ENCODE measurements at regions not wholly inside any gene's neighbourhood (a gene's known extent, or its start where the extent isn't known, plus 50 kb on each side); places are given as distances from the start of the nearest gene placed in this dataset.

- no peak for DNase-seq
Observed at GRCh38 chr2:224325941-224326340, 76.0 kb downstream of the FAM124B start.

GRCh38 chr2:224324604-224325003 is 77.3 kb downstream of the FAM124B start:
- no peak for DNase-seq

- no peak for DNase-seq
Observed at GRCh38 chr2:224320660-224321059, 81.2 kb downstream of the FAM124B start.

GRCh38 chr2:224319750-224320149 is 82.2 kb downstream of the FAM124B start:
- no peak for DNase-seq

- DNase-seq, result no peak
Observed at GRCh38 chr2:224312741-224313140, 89.2 kb downstream of the FAM124B start.

- DNase-seq, result no peak
Observed at GRCh38 chr2:224310943-224311625, 90.8 kb downstream of the FAM124B start.

- no peak for DNase-seq
Observed at GRCh38 chr2:224309176-224309575, 92.7 kb downstream of the FAM124B start.

GRCh38 chr2:224308272-224308911 is 93.5 kb downstream of the FAM124B start:
- DNase-seq, result no peak

GRCh38 chr2:224302952-224303351 is 99.0 kb downstream of the FAM124B start:
- DNase-seq, result no peak

GRCh38 chr2:224293976-224294375 is 107.9 kb downstream of the FAM124B start:
- no peak for DNase-seq

GRCh38 chr2:224287531-224287930 is 114.4 kb downstream of the FAM124B start:
- DNase-seq, result no peak

GRCh38 chr2:224286923-224287322 is 115.0 kb downstream of the FAM124B start:
- peak; percentile 19 for DNase-seq

GRCh38 chr2:224284134-224284946 is 117.6 kb downstream of the FAM124B start:
- peak; percentile 67 for DNase-seq

- no peak for DNase-seq
Observed at GRCh38 chr2:224283466-224283965, 118.4 kb downstream of the FAM124B start.

GRCh38 chr2:224281374-224281773 is 120.5 kb downstream of the FAM124B start:
- no peak for DNase-seq

- DNase-seq, result no peak
Observed at GRCh38 chr2:224278531-224278930, 123.4 kb downstream of the FAM124B start.

GRCh38 chr2:224276251-224276650 is 125.7 kb downstream of the FAM124B start:
- DNase-seq, result no peak

- peak; percentile 15 for DNase-seq
Observed at GRCh38 chr2:224272237-224272910, 129.5 kb downstream of the FAM124B start.

- no peak for DNase-seq
Observed at GRCh38 chr2:224271617-224272236, 130.2 kb downstream of the FAM124B start.

GRCh38 chr2:224268441-224268840 is 133.5 kb downstream of the FAM124B start:
- peak; percentile 56 for DNase-seq

- DNase-seq, result no peak
Observed at GRCh38 chr2:224264259-224264658, 137.6 kb downstream of the FAM124B start.

GRCh38 chr2:224263571-224264043 is 138.3 kb downstream of the FAM124B start:
- DNase-seq, result no peak

All from DMS53 (cell line).